ENCODE measurements at regions not wholly inside any gene's neighbourhood (a gene's known extent, or its start where the extent isn't known, plus 50 kb on each side); places are given as distances from the start of the nearest gene placed in this dataset.
A peak's percentile ranks its signal among the peaks of the same experiment; 100 is the strongest.

- Histone ChIP-seq H3K9ac (ENCODE audit: extremely low read depth, low read length, poor library complexity, severe bottlenecking) (no peak overlapping the region), H3K4me1 (ENCODE audit: control insufficient read depth, insufficient read depth, low read length) (no peaks in the 10 kb centered on the region), H3K4me3 (ENCODE audit: low read length) (peak overlapping the region; percentile 77), H3K9me3 (ENCODE audit: control insufficient read depth, low read length) (no peaks in the 10 kb centered on the region), H3K27me3 (ENCODE audit: control insufficient read depth, insufficient read depth, low read length, poor library complexity, severe bottlenecking) (peaks cover 35% of the 10 kb centered on the region), H3K27ac (ENCODE audit: low read depth, low read length) (no peak overlapping the region), H3K36me3 (ENCODE audit: control insufficient read depth, insufficient read depth, low read length) (no peaks in the 10 kb centered on the region)
- Mint-ChIP-seq H3K27me3 (ENCODE audit: insufficient read depth) (peaks cover 47% of the 10 kb centered on the region), H3K9me3 (no peaks in the 10 kb centered on the region), H3K4me3 (peak overlapping the region; percentile 68), H3K36me3 (ENCODE audit: low read depth) (no peaks in the 10 kb centered on the region), H3K4me1 (peaks cover 3% of the 10 kb centered on the region), H3K27ac (no peak overlapping the region)
- 0 to 5% methylated on average over 12 to 36 of the region's 36 CpGs for WGBS, 2 experiments (ENCODE audit: insufficient coverage in 1 of 2, insufficient read length in 1 of 2)
- DNase-seq: peak; percentile 84
- peak; percentile 82 for TF ChIP-seq CTCF (conservative IDR thresholded peaks at IDR 0.05)
These were observed 353.3 kb upstream of the SUCLG2 start for GRCh38 chr3:68007621-68008226.

DNA sequence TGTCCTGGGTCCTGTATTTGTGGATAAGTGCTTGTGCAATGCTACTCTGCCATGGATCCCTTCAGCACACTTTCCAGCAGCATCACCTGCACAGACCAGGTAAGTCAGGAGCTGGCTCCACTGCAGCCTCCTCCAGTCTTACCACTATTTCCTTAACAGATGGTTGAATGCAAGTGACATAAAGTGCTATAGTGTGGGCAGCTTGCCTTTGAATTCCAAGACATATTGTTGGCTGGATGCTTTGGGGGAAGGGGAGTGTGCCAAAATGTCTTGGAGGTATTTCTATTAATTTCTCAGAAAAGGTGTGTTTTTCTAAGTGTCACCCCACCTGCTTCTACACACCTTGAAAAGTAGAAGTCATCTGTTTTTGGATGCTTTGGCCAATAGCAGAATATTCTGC lies 352.2 kb upstream of the SUCLG2 start:
- Mint-ChIP-seq H3K4me1 (peaks cover 3% of the 10 kb centered on the region), H3K4me3 (no peak overlapping the region), H3K27me3 (ENCODE audit: insufficient read depth) (peaks cover 47% of the 10 kb centered on the region), H3K36me3 (ENCODE audit: low read depth) (no peaks in the 10 kb centered on the region), H3K27ac (no peak overlapping the region), H3K9me3 (peaks cover 1% of the 10 kb centered on the region)
- Histone ChIP-seq H3K36me3 (ENCODE audit: control insufficient read depth, insufficient read depth, low read length) (no peaks in the 10 kb centered on the region), H3K27ac (ENCODE audit: low read depth, low read length) (no peak overlapping the region), H3K4me1 (ENCODE audit: control insufficient read depth, insufficient read depth, low read length) (no peaks in the 10 kb centered on the region), H3K27me3 (ENCODE audit: control insufficient read depth, insufficient read depth, low read length, poor library complexity, severe bottlenecking) (peaks cover 35% of the 10 kb centered on the region), H3K4me3 (ENCODE audit: low read length) (no peak overlapping the region), H3K9ac (ENCODE audit: extremely low read depth, low read length, poor library complexity, severe bottlenecking) (no peak overlapping the region), H3K9me3 (ENCODE audit: control insufficient read depth, low read length) (peaks cover 2% of the 10 kb centered on the region)
- TF ChIP-seq CTCF (conservative IDR thresholded peaks at IDR 0.05): no peak
- peak; percentile 42 for DNase-seq

GRCh38 chr3:68004091-68004490 lies 349.7 kb upstream of the SUCLG2 start:
- H3K9me3 Mint-ChIP-seq: peaks cover 5% of the 10 kb centered on the region
- 68 to 74% methylated on average over 5 to 7 of the region's 7 CpGs for WGBS, 2 experiments (ENCODE audit: insufficient coverage in 1 of 2, insufficient read length in 1 of 2)
- Histone ChIP-seq H3K4me1 (ENCODE audit: control insufficient read depth, insufficient read depth, low read length) (no peaks in the 10 kb centered on the region), H3K36me3 (ENCODE audit: control insufficient read depth, insufficient read depth, low read length) (no peaks in the 10 kb centered on the region), H3K27ac (ENCODE audit: low read depth, low read length) (no peak overlapping the region), H3K4me3 (ENCODE audit: low read length) (no peak overlapping the region), H3K9me3 (ENCODE audit: control insufficient read depth, low read length) (peaks cover 7% of the 10 kb centered on the region), H3K27me3 (ENCODE audit: control insufficient read depth, insufficient read depth, low read length, poor library complexity, severe bottlenecking) (peaks cover 35% of the 10 kb centered on the region), H3K9ac (ENCODE audit: extremely low read depth, low read length, poor library complexity, severe bottlenecking) (no peak overlapping the region)
- no peaks in the 10 kb centered on the region for H3K36me3 Mint-ChIP-seq (ENCODE audit: low read depth)
- H3K27ac Mint-ChIP-seq: no peak overlapping the region
- peaks cover 37% of the 10 kb centered on the region for H3K27me3 Mint-ChIP-seq (ENCODE audit: insufficient read depth)
- no peak for TF ChIP-seq CTCF (conservative IDR thresholded peaks at IDR 0.05)
- DNase-seq: no peak
- H3K4me1 Mint-ChIP-seq: peaks cover 3% of the 10 kb centered on the region
- no peak overlapping the region for H3K4me3 Mint-ChIP-seq

Measured in endodermal cell (in vitro differentiated cells).